Lower lobe of right lung (tissue), 2 donors: ENCODE measurements at regions not wholly inside any gene's neighbourhood (a gene's known extent, or its start where the extent isn't known, plus 50 kb on each side); places are given as distances from the start of the nearest gene placed in this dataset.

Experiments used
- ATAC-seq, 2 donors: fragments of 200-7000 bp; cut with Tn5 transposase; one replicate each; pipeline ENCODE4 v1.9.1; 2020 to 2022; ENCODE audit warnings: mild to moderate bottlenecking in 2 of 2, moderate library complexity in 2 of 2
- DNase-seq: peaks from one replicate; pipeline ENCODE4 v3.0.0-alpha.2; 2020
- H3K27ac ChIP-seq: fragments of 200-600 bp; one replicate; pipeline ENCODE4 v1.8.0; 2022
- H3K27me3 ChIP-seq: fragments of 200-600 bp; one replicate; pipeline ENCODE4 v1.8.0; 2022; ENCODE audit warnings: low read depth
- H3K36me3 ChIP-seq: fragments of 200-600 bp; one replicate; pipeline ENCODE4 v1.8.0; 2022; ENCODE audit warnings: mild to moderate bottlenecking
- H3K4me1 ChIP-seq: fragments of 200-600 bp; one replicate; pipeline ENCODE4 v1.8.0; 2022
- H3K4me3 ChIP-seq: fragments of 200-600 bp; one replicate; pipeline ENCODE4 v1.8.0; 2022; ENCODE audit warnings: mild to moderate bottlenecking
- H3K9me3 ChIP-seq: fragments of 200-600 bp; one replicate; pipeline ENCODE4 v1.8.0; 2022
- CTCF ChIP-seq: fragments of 200-600 bp; IDR thresholded peaks from one replicate; pipeline ENCODE4 v1.8.0; 2022; ENCODE audit warnings: antibody characterized with exemption, mild to moderate bottlenecking
- intact Hi-C: fragments of 100-400 bp; cut with DNase I; formaldehyde crosslinking; loops from one replicate; pipeline ENCODE4 v1.11.0; 2022
- donor health status: DM: no; HTN: yes; CAD: no; lungs with severe emphysema.

GRCh38 chr12:126837697-126838096 is 1429.3 kb upstream of the TMEM132C start:
- Histone ChIP-seq H3K4me3 (no peak overlapping the region), H3K9me3 (peaks cover 23% of the 10 kb centered on the region), H3K27me3 (no peaks in the 10 kb centered on the region), H3K36me3 (no peaks in the 10 kb centered on the region), H3K4me1 (no peaks in the 10 kb centered on the region), H3K27ac (no peak overlapping the region)
- intact Hi-C loops: no loop called here
- ATAC-seq (no peak), DNase-seq (no peak)
- TF ChIP-seq CTCF: no peak

- no peak overlapping the region for H3K27ac ChIP-seq
- no peak overlapping the region for H3K4me3 ChIP-seq
- no peaks in the 10 kb centered on the region for H3K36me3 ChIP-seq
- H3K4me1 ChIP-seq: no peaks in the 10 kb centered on the region
- ATAC-seq (no peak), DNase-seq (no peak)
- H3K27me3 ChIP-seq: no peaks in the 10 kb centered on the region
- H3K9me3 ChIP-seq: no peaks in the 10 kb centered on the region
- TF ChIP-seq CTCF: no peak
- intact Hi-C loops: no loop called here
Measured at GRCh38 chr12:126843915-126844669, 1422.9 kb upstream of the TMEM132C start.

- Histone ChIP-seq H3K27ac (no peak overlapping the region), H3K9me3 (no peaks in the 10 kb centered on the region), H3K27me3 (no peaks in the 10 kb centered on the region), H3K4me3 (no peak overlapping the region), H3K36me3 (no peaks in the 10 kb centered on the region), H3K4me1 (no peaks in the 10 kb centered on the region)
- DNase-seq: no peak
- TF ChIP-seq CTCF: no peak
- no peak for ATAC-seq
- intact Hi-C loops: no loop called here
Measured at GRCh38 chr12:126847005-126847629, 1419.9 kb upstream of the TMEM132C start.

- intact Hi-C loops: no loop called here
- H3K27ac ChIP-seq: no peak overlapping the region
- ATAC-seq: no peak
Measured at GRCh38 chr12:126855768-126856167, 1411.2 kb upstream of the TMEM132C start.

GRCh38 chr12:126856958-126857357 is 1410.0 kb upstream of the TMEM132C start:
- TF ChIP-seq CTCF: no peak
- Histone ChIP-seq H3K4me3 (no peak overlapping the region), H3K36me3 (no peaks in the 10 kb centered on the region), H3K4me1 (no peaks in the 10 kb centered on the region), H3K9me3 (no peaks in the 10 kb centered on the region), H3K27me3 (no peaks in the 10 kb centered on the region), H3K27ac (no peak overlapping the region)
- DNase-seq: no peak
- ATAC-seq: no peak
- intact Hi-C loops: no loop called here

More at GRCh38 chr12:126855768-126856167, 1411.2 kb upstream of the TMEM132C start:
- H3K27me3 ChIP-seq: no peaks in the 10 kb centered on the region
- H3K36me3 ChIP-seq: no peaks in the 10 kb centered on the region
- no peaks in the 10 kb centered on the region for H3K4me1 ChIP-seq
- H3K4me3 ChIP-seq: no peak overlapping the region
- no peak for TF ChIP-seq CTCF
- no peaks in the 10 kb centered on the region for H3K9me3 ChIP-seq
- no peak for DNase-seq
